ENCODE measurements at regions not wholly inside any gene's neighbourhood (a gene's known extent, or its start where the extent isn't known, plus 50 kb on each side); places are given as distances from the start of the nearest gene placed in this dataset.

GRCh38 chr13:104198801-104199200 lies 1132.6 kb upstream of the SLC10A2 start:
- Histone ChIP-seq H3K79me2 (ENCODE audit: insufficient read depth, low read length) (no peaks in the 10 kb centered on the region), H3K4me3 (ENCODE audit: low read depth in 1 of 2, low read length in 2 of 2) (no peak overlapping the region)
- ATAC-seq (ENCODE audit: insufficient read depth, low read depth) = no peak

DNA sequence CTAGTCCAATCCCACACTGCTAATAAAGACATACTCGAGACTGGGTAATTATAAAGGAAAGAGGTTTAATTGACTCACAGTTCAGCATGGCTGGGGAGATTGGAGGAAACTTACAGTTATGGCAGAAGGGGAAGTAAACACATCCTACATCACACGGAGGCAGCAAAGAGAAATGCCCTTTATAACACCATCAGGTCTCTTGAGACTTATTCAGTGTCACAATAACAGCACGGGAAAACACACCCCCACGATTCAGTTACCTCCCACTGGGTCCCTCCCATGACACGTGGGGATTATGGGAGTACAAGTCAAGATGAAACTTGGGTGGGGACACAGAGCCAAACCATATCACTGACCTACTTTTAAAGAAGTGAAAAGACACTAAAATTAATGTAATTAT lies 1130.4 kb upstream of the SLC10A2 start:
- H2AFZ ChIP-seq (ENCODE audit: low read depth, low read length) = no peak overlapping the region
- DNase-seq = no peak
- H3K79me2 ChIP-seq (ENCODE audit: insufficient read depth, low read length) = no peaks in the 10 kb centered on the region
- H3K27me3 ChIP-seq (ENCODE audit: insufficient read depth, low read length, poor library complexity) = no peaks in the 10 kb centered on the region
- H3K4me2 ChIP-seq (ENCODE audit: insufficient read depth, low read length) = no peak overlapping the region
- no peak for ATAC-seq (ENCODE audit: insufficient read depth, low read depth)
- H4K20me1 ChIP-seq (ENCODE audit: insufficient read depth, low read length) = no peaks in the 10 kb centered on the region
- H3K36me3 ChIP-seq (ENCODE audit: insufficient read depth, low read length) = no peaks in the 10 kb centered on the region
- H3K27ac ChIP-seq (ENCODE audit: low read length) = no peak overlapping the region
- H3K4me1 ChIP-seq (ENCODE audit: insufficient read depth, low read length) = no peaks in the 10 kb centered on the region
- no peaks in the 10 kb centered on the region for H3K9me3 ChIP-seq (ENCODE audit: insufficient read depth, low read length, severe bottlenecking)
- no peak overlapping the region for H3K4me3 ChIP-seq (ENCODE audit: low read depth in 1 of 2, low read length in 2 of 2)
- TF ChIP-seq, protein P1, sequence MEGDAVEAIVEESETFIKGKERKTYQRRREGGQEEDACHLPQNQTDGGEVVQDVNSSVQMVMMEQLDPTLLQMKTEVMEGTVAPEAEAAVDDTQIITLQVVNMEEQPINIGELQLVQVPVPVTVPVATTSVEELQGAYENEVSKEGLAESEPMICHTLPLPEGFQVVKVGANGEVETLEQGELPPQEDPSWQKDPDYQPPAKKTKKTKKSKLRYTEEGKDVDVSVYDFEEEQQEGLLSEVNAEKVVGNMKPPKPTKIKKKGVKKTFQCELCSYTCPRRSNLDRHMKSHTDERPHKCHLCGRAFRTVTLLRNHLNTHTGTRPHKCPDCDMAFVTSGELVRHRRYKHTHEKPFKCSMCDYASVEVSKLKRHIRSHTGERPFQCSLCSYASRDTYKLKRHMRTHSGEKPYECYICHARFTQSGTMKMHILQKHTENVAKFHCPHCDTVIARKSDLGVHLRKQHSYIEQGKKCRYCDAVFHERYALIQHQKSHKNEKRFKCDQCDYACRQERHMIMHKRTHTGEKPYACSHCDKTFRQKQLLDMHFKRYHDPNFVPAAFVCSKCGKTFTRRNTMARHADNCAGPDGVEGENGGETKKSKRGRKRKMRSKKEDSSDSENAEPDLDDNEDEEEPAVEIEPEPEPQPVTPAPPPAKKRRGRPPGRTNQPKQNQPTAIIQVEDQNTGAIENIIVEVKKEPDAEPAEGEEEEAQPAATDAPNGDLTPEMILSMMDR (IDR thresholded peaks at IDR 0.05; ENCODE audit: borderline replicate concordance, extremely low read depth, low read length, poor library complexity, severe bottlenecking) = no peak
- TF ChIP-seq EZH2 (IDR thresholded peaks at IDR 0.05; ENCODE audit: borderline replicate concordance, low read depth, low read length, severe bottlenecking) = no peak
- no peak overlapping the region for H3K9ac ChIP-seq (ENCODE audit: low read depth, low read length)

More at GRCh38 chr13:104198801-104199200, 1132.6 kb upstream of the SLC10A2 start:
- Histone ChIP-seq H3K9me3 (ENCODE audit: insufficient read depth, low read length, severe bottlenecking) (no peaks in the 10 kb centered on the region), H3K4me1 (ENCODE audit: insufficient read depth, low read length) (no peaks in the 10 kb centered on the region), H3K9ac (ENCODE audit: low read depth, low read length) (no peak overlapping the region), H3K27me3 (ENCODE audit: insufficient read depth, low read length, poor library complexity) (no peaks in the 10 kb centered on the region), H4K20me1 (ENCODE audit: insufficient read depth, low read length) (no peaks in the 10 kb centered on the region), H3K27ac (ENCODE audit: low read length) (no peak overlapping the region), H3K4me2 (ENCODE audit: insufficient read depth, low read length) (no peak overlapping the region), H2AFZ (ENCODE audit: low read depth, low read length) (no peak overlapping the region), H3K36me3 (ENCODE audit: insufficient read depth, low read length) (no peaks in the 10 kb centered on the region)
- DNase-seq = no peak
- TF ChIP-seq EZH2 (IDR thresholded peaks at IDR 0.05; ENCODE audit: borderline replicate concordance, low read depth, low read length, severe bottlenecking) = no peak
- TF ChIP-seq, protein P1 (IDR thresholded peaks at IDR 0.05; ENCODE audit: borderline replicate concordance, extremely low read depth, low read length, poor library complexity, severe bottlenecking) = no peak

GRCh38 chr13:104181526-104182231 lies 1115.5 kb upstream of the SLC10A2 start:
- no peaks in the 10 kb centered on the region for H3K36me3 ChIP-seq (ENCODE audit: insufficient read depth, low read length)
- H3K4me3 ChIP-seq (ENCODE audit: low read depth in 1 of 2, low read length in 2 of 2) = no peak overlapping the region
- H3K4me1 ChIP-seq (ENCODE audit: insufficient read depth, low read length) = no peaks in the 10 kb centered on the region
- H3K9ac ChIP-seq (ENCODE audit: low read depth, low read length) = no peak overlapping the region
- H4K20me1 ChIP-seq (ENCODE audit: insufficient read depth, low read length) = no peaks in the 10 kb centered on the region
- H3K4me2 ChIP-seq (ENCODE audit: insufficient read depth, low read length) = no peak overlapping the region
- H2AFZ ChIP-seq (ENCODE audit: low read depth, low read length) = no peak overlapping the region
- H3K27ac ChIP-seq (ENCODE audit: low read length) = no peak overlapping the region
- ATAC-seq (ENCODE audit: insufficient read depth, low read depth) (no peak), DNase-seq (no peak)
- no peaks in the 10 kb centered on the region for H3K27me3 ChIP-seq (ENCODE audit: insufficient read depth, low read length, poor library complexity)
- H3K79me2 ChIP-seq (ENCODE audit: insufficient read depth, low read length) = no peaks in the 10 kb centered on the region
- no peaks in the 10 kb centered on the region for H3K9me3 ChIP-seq (ENCODE audit: insufficient read depth, low read length, severe bottlenecking)
- no peak for TF ChIP-seq EZH2 (IDR thresholded peaks at IDR 0.05; ENCODE audit: borderline replicate concordance, low read depth, low read length, severe bottlenecking)
- TF ChIP-seq, protein P1 (IDR thresholded peaks at IDR 0.05; ENCODE audit: borderline replicate concordance, extremely low read depth, low read length, poor library complexity, severe bottlenecking) = no peak
